GM12864 (cell line): ENCODE measurements at regions not wholly inside any gene's neighbourhood (a gene's known extent, or its start where the extent isn't known, plus 50 kb on each side); places are given as distances from the start of the nearest gene placed in this dataset.

Source experiments
- DNase-seq: peaks from one replicate; pipeline ENCODE4 v3.0.0-alpha.2; 2011; ENCODE audit warnings: low read depth
- H3K4me3 ChIP-seq: 2 replicates; pipeline ENCODE4 v1.5.1; 2011; ENCODE audit warnings: mild to moderate bottlenecking, low read depth, low read length, control low read depth
- TF ChIP-seq, protein P1 (sequence below): IDR thresholded peaks from 2 replicates; pipeline ENCODE4 v1.5.1; 2011; ENCODE audit warnings: low read depth, mild to moderate bottlenecking, moderate library complexity, low read length, control low read depth, inconsistent platforms; ENCODE audit errors: missing control alignments

GRCh38 chr11:28763876-28764275 lies 655.7 kb downstream of the METTL15 start:
- TF ChIP-seq, protein P1, sequence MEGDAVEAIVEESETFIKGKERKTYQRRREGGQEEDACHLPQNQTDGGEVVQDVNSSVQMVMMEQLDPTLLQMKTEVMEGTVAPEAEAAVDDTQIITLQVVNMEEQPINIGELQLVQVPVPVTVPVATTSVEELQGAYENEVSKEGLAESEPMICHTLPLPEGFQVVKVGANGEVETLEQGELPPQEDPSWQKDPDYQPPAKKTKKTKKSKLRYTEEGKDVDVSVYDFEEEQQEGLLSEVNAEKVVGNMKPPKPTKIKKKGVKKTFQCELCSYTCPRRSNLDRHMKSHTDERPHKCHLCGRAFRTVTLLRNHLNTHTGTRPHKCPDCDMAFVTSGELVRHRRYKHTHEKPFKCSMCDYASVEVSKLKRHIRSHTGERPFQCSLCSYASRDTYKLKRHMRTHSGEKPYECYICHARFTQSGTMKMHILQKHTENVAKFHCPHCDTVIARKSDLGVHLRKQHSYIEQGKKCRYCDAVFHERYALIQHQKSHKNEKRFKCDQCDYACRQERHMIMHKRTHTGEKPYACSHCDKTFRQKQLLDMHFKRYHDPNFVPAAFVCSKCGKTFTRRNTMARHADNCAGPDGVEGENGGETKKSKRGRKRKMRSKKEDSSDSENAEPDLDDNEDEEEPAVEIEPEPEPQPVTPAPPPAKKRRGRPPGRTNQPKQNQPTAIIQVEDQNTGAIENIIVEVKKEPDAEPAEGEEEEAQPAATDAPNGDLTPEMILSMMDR: no peak
- H3K4me3 ChIP-seq: no peak overlapping the region
- no peak for DNase-seq

DNA sequence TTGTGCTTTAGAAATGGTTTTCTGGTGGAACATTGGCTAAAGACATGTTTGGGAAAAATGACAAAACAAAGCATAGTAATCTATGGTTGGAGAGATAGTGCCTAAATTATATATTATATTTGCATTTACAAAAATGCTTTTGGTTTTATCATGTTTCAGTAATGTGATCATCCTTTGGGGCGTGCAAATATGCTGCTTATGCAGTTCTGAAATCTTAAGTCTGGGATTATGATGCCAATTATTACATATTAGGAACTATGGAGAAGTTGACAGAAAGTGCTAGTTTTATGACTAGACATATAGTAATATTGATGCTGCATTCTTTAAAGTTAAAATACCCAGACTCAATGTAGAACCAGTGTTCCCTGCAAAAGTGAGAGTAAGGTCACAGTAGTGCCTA lies 655.0 kb downstream of the METTL15 start:
- DNase-seq: no peak
- H3K4me3 ChIP-seq: no peak overlapping the region
- TF ChIP-seq, protein P1: no peak

DNA sequence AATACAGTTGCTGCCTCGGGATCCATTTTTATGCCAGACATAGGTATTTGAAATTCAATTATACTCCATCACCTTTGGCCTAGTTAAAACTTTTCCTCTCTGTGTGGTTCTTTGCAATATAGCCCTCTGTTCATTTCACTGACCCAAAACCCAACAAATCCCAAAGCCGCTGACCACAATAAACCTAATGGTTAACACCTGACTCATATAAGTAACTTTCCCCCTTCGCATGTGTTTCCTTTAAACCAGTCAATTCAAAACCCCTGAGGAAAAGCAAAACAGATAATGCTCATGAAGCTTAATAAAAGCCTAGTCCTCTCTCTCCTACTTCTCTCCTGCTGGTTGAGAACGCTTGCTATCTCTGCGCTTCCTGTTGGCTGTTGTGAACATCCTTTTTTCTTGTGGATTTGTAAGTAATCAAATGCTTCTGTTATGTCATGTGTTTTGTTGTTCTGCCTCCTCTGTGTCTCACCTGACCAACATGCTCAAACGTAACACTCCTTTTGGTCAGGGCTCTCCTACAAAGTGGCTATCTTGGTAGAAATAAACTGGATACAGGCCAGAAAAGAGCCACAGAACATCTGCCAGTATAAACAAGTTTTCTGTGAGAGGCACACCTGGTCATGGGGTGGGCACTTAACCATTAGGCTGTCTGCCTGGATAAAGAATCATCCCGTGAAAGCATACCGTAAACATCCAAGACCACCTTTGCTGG lies 652.6 kb downstream of the METTL15 start:
- no peak overlapping the region for H3K4me3 ChIP-seq
- no peak for DNase-seq
- TF ChIP-seq, protein P1: no peak

DNA sequence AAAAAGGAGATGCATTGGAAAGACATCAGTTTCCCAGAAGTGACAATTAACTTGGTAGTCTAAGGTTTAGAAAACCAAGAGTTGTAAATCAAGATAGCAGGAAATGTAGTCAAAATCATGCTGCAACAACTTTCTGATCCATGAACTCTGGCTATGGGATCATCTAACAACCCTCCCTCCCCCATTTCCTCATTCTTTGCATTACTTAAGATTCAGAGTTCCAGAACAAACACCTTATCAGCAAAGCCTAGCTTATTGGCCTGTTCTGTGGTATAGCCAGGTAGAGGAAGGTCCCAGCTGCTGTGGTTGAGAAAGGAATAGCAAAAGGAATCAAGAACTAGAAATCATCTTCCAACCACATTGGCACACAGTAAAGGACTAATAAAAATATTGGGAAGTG lies 651.1 kb downstream of the METTL15 start:
- TF ChIP-seq, protein P1: no peak
- no peak for DNase-seq
- no peak overlapping the region for H3K4me3 ChIP-seq

DNA sequence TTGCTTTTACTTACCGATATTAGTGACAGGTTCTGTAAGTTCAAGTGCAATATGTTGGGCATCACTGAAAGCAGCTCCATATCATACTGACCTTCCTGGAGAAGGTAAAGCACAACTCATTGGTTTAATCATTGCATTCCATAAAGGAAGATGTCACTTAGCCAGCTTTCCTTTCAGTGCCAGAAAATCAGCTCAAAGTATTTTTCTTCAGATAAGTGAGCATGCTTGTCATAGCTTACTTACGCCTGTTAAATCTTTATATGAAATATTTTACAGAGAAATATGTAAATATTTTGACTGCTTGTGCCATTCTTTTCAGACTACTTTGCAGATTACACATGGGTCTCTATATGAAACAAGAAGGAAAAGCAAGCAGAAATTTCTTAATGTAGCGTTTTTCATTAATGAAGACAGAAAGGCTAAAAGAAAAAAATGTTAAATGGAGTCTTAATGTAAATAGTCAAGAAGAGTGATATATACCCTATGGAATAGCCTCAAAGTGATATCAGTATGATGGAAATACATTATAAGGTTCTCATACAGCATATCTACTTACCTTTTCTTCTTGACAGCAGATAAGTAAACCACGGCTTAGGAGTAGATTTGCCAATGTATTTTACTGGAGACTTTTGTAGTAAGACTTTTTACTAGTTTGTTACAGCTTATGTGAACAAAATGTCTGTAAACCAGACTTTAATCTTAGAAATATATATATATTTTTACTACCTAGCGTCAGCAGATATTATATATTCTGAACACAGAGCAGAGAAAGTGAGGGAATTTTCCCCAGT lies 649.7 kb downstream of the METTL15 start:
- no peak for DNase-seq
- TF ChIP-seq, protein P1: no peak
- no peak overlapping the region for H3K4me3 ChIP-seq

- no peak for DNase-seq
- TF ChIP-seq, protein P1: no peak
- H3K4me3 ChIP-seq: no peak overlapping the region
These were observed 648.8 kb downstream of the METTL15 start for GRCh38 chr11:28756977-28757376.

- DNase-seq: no peak
- H3K4me3 ChIP-seq: no peak overlapping the region
- TF ChIP-seq, protein P1: no peak
These were observed 634.9 kb downstream of the METTL15 start for GRCh38 chr11:28743061-28743550.
